SU-DHL-6 (cell line): ENCODE measurements at regions not wholly inside any gene's neighbourhood (a gene's known extent, or its start where the extent isn't known, plus 50 kb on each side); places are given as distances from the start of the nearest gene placed in this dataset.

Experiments used
- CTCF ChIP-seq: fragments of 200-600 bp; sonication (generic); IDR thresholded peaks from one replicate; pipeline ENCODE4 v1.5.1; 2017; ENCODE audit warnings: antibody characterized with exemption, mild to moderate bottlenecking, low read length, moderate library complexity; ENCODE audit not compliant: insufficient read depth, poor library complexity, severe bottlenecking
- EZH2phosphoT487 ChIP-seq: fragments of 200-600 bp; sonication (generic), shearing (Covaris generic); conservative IDR thresholded peaks from 2 replicates; pipeline ENCODE4 v1.6.1; 2018; ENCODE audit warnings: mild to moderate bottlenecking, antibody characterized with exemption, low read length, moderate library complexity, mixed read lengths

DNA sequence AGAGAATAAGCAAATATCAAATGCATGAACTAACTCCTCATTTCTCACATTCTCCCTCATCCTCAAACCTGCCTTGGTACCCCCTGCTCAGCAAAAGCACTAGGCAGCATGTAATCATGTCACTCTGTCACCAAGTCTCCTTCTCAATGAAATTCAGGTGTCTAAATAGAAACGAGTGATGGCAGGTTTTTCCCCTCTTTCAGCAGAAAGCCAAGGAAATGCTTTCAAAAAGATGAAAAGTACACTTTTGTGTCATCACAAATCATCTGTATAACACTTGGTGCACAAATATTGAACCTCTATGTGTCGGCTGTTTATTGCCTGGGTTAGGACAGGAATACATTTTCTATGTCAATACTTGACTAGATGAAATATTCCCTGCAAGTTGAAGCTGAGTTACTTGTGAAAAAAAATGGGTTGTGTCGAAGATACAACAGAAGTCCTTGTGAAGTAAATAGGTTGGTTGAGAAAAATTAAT is 285.1 kb upstream of the MAGEB18 start:
- no peak for TF ChIP-seq CTCF
- TF ChIP-seq EZH2phosphoT487, result no peak
